ENCODE measurements at regions not wholly inside any gene's neighbourhood (a gene's known extent, or its start where the extent isn't known, plus 50 kb on each side); places are given as distances from the start of the nearest gene placed in this dataset.

DNA sequence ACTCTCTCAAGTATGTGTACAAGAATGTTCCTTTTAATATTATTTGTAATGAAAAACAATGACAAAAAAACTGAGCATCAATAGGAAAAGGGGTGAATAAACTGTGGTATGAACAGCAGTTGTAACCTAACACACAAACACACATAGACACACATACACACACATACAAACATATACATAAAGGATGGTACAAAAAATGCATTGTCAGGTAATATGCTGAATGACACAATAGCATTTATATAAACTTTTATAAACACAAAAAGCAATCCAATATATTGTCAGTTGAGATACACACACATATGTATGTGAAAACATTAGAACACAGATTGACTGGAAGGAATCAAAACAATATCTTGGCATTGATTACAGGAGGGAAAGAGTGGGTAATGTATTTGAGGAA, 227.0 kb upstream of the ISL1 start:
- TF ChIP-seq, protein P1, sequence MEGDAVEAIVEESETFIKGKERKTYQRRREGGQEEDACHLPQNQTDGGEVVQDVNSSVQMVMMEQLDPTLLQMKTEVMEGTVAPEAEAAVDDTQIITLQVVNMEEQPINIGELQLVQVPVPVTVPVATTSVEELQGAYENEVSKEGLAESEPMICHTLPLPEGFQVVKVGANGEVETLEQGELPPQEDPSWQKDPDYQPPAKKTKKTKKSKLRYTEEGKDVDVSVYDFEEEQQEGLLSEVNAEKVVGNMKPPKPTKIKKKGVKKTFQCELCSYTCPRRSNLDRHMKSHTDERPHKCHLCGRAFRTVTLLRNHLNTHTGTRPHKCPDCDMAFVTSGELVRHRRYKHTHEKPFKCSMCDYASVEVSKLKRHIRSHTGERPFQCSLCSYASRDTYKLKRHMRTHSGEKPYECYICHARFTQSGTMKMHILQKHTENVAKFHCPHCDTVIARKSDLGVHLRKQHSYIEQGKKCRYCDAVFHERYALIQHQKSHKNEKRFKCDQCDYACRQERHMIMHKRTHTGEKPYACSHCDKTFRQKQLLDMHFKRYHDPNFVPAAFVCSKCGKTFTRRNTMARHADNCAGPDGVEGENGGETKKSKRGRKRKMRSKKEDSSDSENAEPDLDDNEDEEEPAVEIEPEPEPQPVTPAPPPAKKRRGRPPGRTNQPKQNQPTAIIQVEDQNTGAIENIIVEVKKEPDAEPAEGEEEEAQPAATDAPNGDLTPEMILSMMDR (IDR thresholded peaks at IDR 0.05; ENCODE audit: low read length) = no peak
- no peak for TF ChIP-seq EZH2 (IDR thresholded peaks at IDR 0.05; ENCODE audit: borderline replicate concordance, low read length)
